ENCODE measurements at regions not wholly inside any gene's neighbourhood (a gene's known extent, or its start where the extent isn't known, plus 50 kb on each side); places are given as distances from the start of the nearest gene placed in this dataset.
A peak's percentile ranks its signal among the peaks of the same experiment; 100 is the strongest.

GRCh38 chr4:100833906-100834305 is 316.1 kb upstream of the EMCN start:
- H3K9me3 ChIP-seq = no peaks in the 10 kb centered on the region
- H3K36me3 ChIP-seq = no peaks in the 10 kb centered on the region
- DNase-seq (ENCODE audit: low spot score) (no peak), ATAC-seq (ENCODE audit: insufficient number of reproducible peaks, low FRiP score, low read depth) (no peak)
- H3K27ac ChIP-seq = no peak overlapping the region
- no peak overlapping the region for H3K4me3 ChIP-seq
- no peaks in the 10 kb centered on the region for H3K27me3 ChIP-seq (replicated peaks; ENCODE audit: insufficient read depth)
- peaks cover 7 to 15% of the 10 kb centered on the region in 2 donors for H3K4me1 ChIP-seq (ENCODE audit: control insufficient read depth in 1 of 2, low read depth in 2 of 2)
- TF ChIP-seq CTCF (IDR thresholded peaks at IDR 0.05) = no peak

GRCh38 chr4:100828986-100829685 is 311.3 kb upstream of the EMCN start:
- TF ChIP-seq CTCF (IDR thresholded peaks at IDR 0.05) = no peak
- Histone ChIP-seq H3K9me3 (no peaks in the 10 kb centered on the region), H3K4me3 (no peak overlapping the region), H3K27me3 (replicated peaks; ENCODE audit: insufficient read depth) (no peaks in the 10 kb centered on the region), H3K27ac (peak overlapping the region in 1 of 2 donors; percentile 18), H3K36me3 (no peaks in the 10 kb centered on the region), H3K4me1 (ENCODE audit: control insufficient read depth in 1 of 2, low read depth in 2 of 2) (peaks cover 8 to 20% of the 10 kb centered on the region in 2 donors)
- ATAC-seq (ENCODE audit: insufficient number of reproducible peaks, low FRiP score, low read depth) (peak; percentile 61), DNase-seq (ENCODE audit: low spot score) (no peak)

GRCh38 chr4:100828364-100828763 is 310.5 kb upstream of the EMCN start:
- TF ChIP-seq CTCF (IDR thresholded peaks at IDR 0.05) = no peak
- H3K36me3 ChIP-seq = no peaks in the 10 kb centered on the region
- DNase-seq (ENCODE audit: low spot score) (no peak), ATAC-seq (ENCODE audit: insufficient number of reproducible peaks, low FRiP score, low read depth) (no peak)
- peaks cover 8 to 20% of the 10 kb centered on the region in 2 donors for H3K4me1 ChIP-seq (ENCODE audit: control insufficient read depth in 1 of 2, low read depth in 2 of 2)
- no peak overlapping the region for H3K4me3 ChIP-seq
- no peaks in the 10 kb centered on the region for H3K27me3 ChIP-seq (replicated peaks; ENCODE audit: insufficient read depth)
- no peaks in the 10 kb centered on the region for H3K9me3 ChIP-seq
- H3K27ac ChIP-seq = no peak overlapping the region

GRCh38 chr4:100827756-100828155 is 309.9 kb upstream of the EMCN start:
- no peak for ATAC-seq (ENCODE audit: insufficient number of reproducible peaks, low FRiP score, low read depth)
- Histone ChIP-seq H3K36me3 (no peaks in the 10 kb centered on the region), H3K4me3 (no peak overlapping the region), H3K9me3 (no peaks in the 10 kb centered on the region), H3K27ac (no peak overlapping the region), H3K27me3 (replicated peaks; ENCODE audit: insufficient read depth) (no peaks in the 10 kb centered on the region), H3K4me1 (ENCODE audit: control insufficient read depth in 1 of 2, low read depth in 2 of 2) (peaks cover 8 to 20% of the 10 kb centered on the region in 2 donors)
- TF ChIP-seq CTCF (IDR thresholded peaks at IDR 0.05) = no peak
- no peak for DNase-seq (ENCODE audit: low spot score)

GRCh38 chr4:100826808-100827548 is 309.2 kb upstream of the EMCN start:
- Histone ChIP-seq H3K9me3 (no peaks in the 10 kb centered on the region), H3K4me3 (no peak overlapping the region), H3K27me3 (replicated peaks; ENCODE audit: insufficient read depth) (no peaks in the 10 kb centered on the region), H3K4me1 (ENCODE audit: control insufficient read depth in 1 of 2, low read depth in 2 of 2) (peaks cover 8 to 20% of the 10 kb centered on the region in 2 donors), H3K36me3 (no peaks in the 10 kb centered on the region), H3K27ac (no peak overlapping the region)
- TF ChIP-seq CTCF (IDR thresholded peaks at IDR 0.05) = no peak
- DNase-seq (ENCODE audit: low spot score) (no peak), ATAC-seq (ENCODE audit: insufficient number of reproducible peaks, low FRiP score, low read depth) (no peak)

Measured in thoracic aorta (tissue), 2 donors.